ENCODE measurements at regions not wholly inside any gene's neighbourhood (a gene's known extent, or its start where the extent isn't known, plus 50 kb on each side); places are given as distances from the start of the nearest gene placed in this dataset.

- TF ChIP-seq CTCF (conservative IDR thresholded peaks at IDR 0.05 in 1 of 2, IDR thresholded peaks at IDR 0.05 in 1 of 2; ENCODE audit: low read depth in 1 of 2, low read length in 2 of 2) (no peak), EZH2 (IDR thresholded peaks at IDR 0.05; ENCODE audit: low read length, missing control alignments) (no peak)
Measured at GRCh38 chr2:239835056-239835455, 190.1 kb downstream of the NDUFA10 start.
